ENCODE measurements at regions not wholly inside any gene's neighbourhood (a gene's known extent, or its start where the extent isn't known, plus 50 kb on each side); places are given as distances from the start of the nearest gene placed in this dataset.
A peak's percentile ranks its signal among the peaks of the same experiment; 100 is the strongest.

DNA sequence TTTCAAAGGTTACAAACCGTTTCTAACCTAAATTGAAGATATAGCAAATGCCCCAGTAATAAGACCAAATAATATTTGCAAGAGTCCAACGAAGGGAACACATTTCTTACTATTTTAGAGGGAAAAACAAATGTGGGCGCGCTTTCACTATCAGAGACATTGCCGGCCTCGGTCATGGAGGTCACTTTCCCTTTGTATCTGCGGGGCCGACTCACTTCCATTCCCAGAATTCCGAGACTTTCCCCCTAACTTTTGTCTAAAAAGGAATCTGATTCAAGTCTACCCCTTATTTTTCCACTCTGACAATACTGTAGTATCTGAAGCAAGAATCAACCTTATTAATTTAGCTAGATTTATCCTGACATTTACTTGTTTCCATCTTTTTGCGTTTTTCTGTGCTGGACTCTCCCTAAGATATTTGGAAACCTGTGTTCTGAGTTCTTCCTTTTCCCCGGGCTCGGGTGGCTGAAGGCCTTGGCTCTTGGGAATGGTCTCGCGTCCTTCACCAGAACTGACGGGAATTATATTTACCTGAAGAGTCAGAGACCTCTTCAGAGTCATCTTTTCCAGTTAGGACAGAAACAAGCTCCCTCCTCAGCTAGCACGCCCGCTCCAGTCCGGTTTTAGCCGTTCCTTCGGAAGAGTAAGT, 71.8 kb upstream of the ZNF184 start:
- H3K4me3 ChIP-seq (ENCODE audit: low read depth, low read length), result peak overlapping the region; percentile 65
- DNase-seq (ENCODE audit: low read depth), result no peak
- no peak for TF ChIP-seq MYC (IDR thresholded peaks at IDR 0.05; ENCODE audit: low read depth, low read length)
- TF ChIP-seq, protein P1, sequence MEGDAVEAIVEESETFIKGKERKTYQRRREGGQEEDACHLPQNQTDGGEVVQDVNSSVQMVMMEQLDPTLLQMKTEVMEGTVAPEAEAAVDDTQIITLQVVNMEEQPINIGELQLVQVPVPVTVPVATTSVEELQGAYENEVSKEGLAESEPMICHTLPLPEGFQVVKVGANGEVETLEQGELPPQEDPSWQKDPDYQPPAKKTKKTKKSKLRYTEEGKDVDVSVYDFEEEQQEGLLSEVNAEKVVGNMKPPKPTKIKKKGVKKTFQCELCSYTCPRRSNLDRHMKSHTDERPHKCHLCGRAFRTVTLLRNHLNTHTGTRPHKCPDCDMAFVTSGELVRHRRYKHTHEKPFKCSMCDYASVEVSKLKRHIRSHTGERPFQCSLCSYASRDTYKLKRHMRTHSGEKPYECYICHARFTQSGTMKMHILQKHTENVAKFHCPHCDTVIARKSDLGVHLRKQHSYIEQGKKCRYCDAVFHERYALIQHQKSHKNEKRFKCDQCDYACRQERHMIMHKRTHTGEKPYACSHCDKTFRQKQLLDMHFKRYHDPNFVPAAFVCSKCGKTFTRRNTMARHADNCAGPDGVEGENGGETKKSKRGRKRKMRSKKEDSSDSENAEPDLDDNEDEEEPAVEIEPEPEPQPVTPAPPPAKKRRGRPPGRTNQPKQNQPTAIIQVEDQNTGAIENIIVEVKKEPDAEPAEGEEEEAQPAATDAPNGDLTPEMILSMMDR (IDR thresholded peaks at IDR 0.05; ENCODE audit: low read depth, low read length), result no peak
- TF ChIP-seq POLR2A (IDR thresholded peaks at IDR 0.05; ENCODE audit: extremely low read depth, insufficient read length), result no peak
- TF ChIP-seq, protein P2, sequence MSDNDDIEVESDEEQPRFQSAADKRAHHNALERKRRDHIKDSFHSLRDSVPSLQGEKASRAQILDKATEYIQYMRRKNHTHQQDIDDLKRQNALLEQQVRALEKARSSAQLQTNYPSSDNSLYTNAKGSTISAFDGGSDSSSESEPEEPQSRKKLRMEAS (IDR thresholded peaks at IDR 0.05; ENCODE audit: low read depth, low read length), result no peak

DNA sequence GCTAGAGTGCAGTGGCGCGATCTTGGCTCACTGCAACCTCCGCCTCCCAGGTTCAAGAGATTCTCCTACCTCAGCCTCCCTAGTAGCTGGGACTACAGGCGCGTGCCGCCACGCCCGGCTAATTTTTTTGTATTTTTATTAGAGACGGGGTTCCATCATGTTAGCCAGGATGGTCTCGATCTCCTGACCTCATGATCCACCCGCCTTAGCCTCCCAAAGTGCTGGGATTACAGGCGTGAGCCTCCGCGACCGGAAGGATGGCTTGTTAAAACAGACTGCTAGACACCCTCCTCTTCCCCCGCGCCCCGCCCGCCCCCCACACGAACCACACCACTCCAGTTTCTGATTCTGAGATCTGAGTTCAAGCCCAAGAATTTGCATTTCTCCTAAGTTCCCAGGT, 71.2 kb upstream of the ZNF184 start:
- DNase-seq (ENCODE audit: low read depth), result peak; percentile 31
- peak overlapping the region; percentile 65 for H3K4me3 ChIP-seq (ENCODE audit: low read depth, low read length)

DNA sequence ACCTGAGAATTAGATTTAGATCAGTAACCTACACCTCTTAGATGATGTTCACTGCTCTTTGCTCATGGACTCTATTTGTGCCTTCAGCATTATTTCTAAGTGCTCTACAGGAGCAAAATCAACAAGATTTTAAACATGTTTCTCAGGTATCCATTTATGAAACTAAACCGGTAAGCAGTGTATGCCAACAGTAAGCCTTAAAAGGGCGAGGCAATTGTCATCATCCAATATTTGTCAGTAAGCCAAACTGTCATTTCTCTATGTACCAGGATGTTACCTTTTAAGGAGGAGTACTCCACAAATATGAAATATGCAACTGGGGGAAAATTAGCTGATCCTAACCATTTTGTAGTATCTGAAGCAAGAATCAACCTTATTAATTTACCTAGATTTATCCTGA, 69.6 kb upstream of the ZNF184 start:
- H3K4me3 ChIP-seq (ENCODE audit: low read depth, low read length), result no peak overlapping the region
- TF ChIP-seq, protein P2 (IDR thresholded peaks at IDR 0.05; ENCODE audit: low read depth, low read length), result no peak
- TF ChIP-seq, protein P1 (IDR thresholded peaks at IDR 0.05; ENCODE audit: low read depth, low read length), result no peak
- TF ChIP-seq POLR2A (IDR thresholded peaks at IDR 0.05; ENCODE audit: extremely low read depth, insufficient read length) (no peak), MYC (IDR thresholded peaks at IDR 0.05; ENCODE audit: low read depth, low read length) (no peak)
- DNase-seq (ENCODE audit: low read depth), result no peak

DNA sequence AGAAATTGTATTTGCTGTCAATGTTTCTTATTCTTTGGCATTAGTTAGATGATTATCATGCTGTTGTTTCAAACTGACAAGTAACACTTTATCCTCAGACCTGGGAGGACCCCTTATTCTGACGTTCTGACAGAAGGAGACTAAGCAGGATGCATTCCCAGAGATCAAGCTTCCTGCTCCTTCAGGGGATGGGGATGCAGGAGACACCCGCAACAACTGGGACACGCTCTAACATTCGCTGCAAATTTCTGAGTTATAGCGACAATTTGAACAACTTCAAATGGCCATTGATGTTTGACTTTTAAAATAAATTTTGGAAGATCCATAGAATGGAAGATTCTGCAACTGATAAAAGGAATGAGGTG, 69.0 kb upstream of the ZNF184 start:
- no peak for TF ChIP-seq POLR2A (IDR thresholded peaks at IDR 0.05; ENCODE audit: extremely low read depth, insufficient read length)
- TF ChIP-seq, protein P1 (IDR thresholded peaks at IDR 0.05; ENCODE audit: low read depth, low read length), result no peak
- no peak for TF ChIP-seq MYC (IDR thresholded peaks at IDR 0.05; ENCODE audit: low read depth, low read length)
- TF ChIP-seq, protein P2 (IDR thresholded peaks at IDR 0.05; ENCODE audit: low read depth, low read length), result no peak
- DNase-seq (ENCODE audit: low read depth), result no peak
- no peak overlapping the region for H3K4me3 ChIP-seq (ENCODE audit: low read depth, low read length)

DNA sequence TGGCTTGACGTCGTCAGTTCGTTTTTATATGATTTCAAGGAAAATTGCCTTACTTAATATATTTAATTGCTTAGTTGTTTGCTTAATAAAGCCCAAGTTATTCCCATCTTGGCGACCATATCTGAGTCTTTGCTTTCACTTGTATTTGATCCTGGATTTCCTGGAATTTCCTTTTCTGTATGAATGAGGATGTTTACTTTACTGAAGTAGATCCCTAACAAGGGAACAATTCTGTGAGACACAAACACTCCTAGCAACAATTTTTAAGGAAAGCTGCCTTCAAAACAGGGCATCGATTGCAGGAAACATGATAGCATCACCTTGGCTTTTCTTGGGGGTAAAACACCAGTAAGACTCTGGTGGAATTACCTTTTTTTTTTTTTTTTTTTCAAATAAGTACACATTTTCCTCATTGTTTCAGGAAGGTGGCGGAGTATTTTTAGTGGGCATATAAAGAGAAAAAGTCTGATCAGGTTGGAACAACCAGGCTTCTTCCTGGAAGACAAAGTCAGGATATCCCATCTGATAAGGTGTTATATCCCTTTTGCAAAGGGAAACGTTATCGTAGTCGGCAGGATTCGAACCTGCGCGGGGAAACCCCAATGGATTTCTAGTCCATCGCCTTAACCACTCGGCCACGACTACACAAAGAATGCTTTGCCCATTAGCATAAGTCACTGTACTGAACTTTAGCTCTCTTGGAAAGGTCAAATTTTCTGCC, 68.5 kb upstream of the ZNF184 start:
- peak; percentile 37 for DNase-seq (ENCODE audit: low read depth)
- no peak overlapping the region for H3K4me3 ChIP-seq (ENCODE audit: low read depth, low read length)
- TF ChIP-seq, protein P1 (IDR thresholded peaks at IDR 0.05; ENCODE audit: low read depth, low read length), result no peak
- TF ChIP-seq POLR2A (IDR thresholded peaks at IDR 0.05; ENCODE audit: extremely low read depth, insufficient read length), result no peak
- TF ChIP-seq, protein P2 (IDR thresholded peaks at IDR 0.05; ENCODE audit: low read depth, low read length), result no peak

DNA sequence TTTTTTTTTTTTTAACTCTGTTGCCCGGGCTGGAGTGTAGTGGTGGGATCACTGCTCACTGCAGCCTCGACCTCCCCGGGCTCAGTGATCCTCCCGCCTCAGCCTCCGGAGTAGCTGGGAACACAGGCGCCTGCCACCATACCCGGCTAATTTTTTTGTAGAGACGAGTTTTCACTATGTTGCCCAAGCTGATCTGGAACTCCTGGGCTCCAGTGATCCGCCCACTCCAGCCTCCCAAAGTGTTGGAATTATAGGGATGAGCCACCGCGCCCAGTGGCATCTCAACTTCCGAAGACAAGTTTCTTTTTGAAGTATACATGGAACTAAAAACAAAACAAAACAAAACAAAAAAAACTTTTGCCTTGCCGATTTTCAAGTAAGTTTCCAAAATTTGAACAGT, 66.6 kb upstream of the ZNF184 start:
- H3K4me3 ChIP-seq (ENCODE audit: low read depth, low read length), result no peak overlapping the region
- DNase-seq (ENCODE audit: low read depth), result no peak
- TF ChIP-seq MYC (IDR thresholded peaks at IDR 0.05; ENCODE audit: low read depth, low read length), result no peak
- TF ChIP-seq, protein P1 (IDR thresholded peaks at IDR 0.05; ENCODE audit: low read depth, low read length), result no peak
- TF ChIP-seq POLR2A (IDR thresholded peaks at IDR 0.05; ENCODE audit: extremely low read depth, insufficient read length), result no peak
- TF ChIP-seq, protein P2 (IDR thresholded peaks at IDR 0.05; ENCODE audit: low read depth, low read length), result no peak

Data from NB4 (cell line).